Natural killer cell (primary cell): ENCODE measurements at regions not wholly inside any gene's neighbourhood (a gene's known extent, or its start where the extent isn't known, plus 50 kb on each side); places are given as distances from the start of the nearest gene placed in this dataset.
"Not testable (repeated sequence)": the region's sequence is repeated elsewhere in the genome, so short reads cannot be mapped to it uniquely, and the experiment has no call there.

Experiments
- ATAC-seq, 3 donors: fragments of 150-1000 bp in 2 of 3; fragments of 200-7000 bp in 1 of 3; cut with Tn5 transposase; 1 replicate in 1 of 3; 2 replicates in 2 of 3; pipeline ENCODE4 v1.10.0; 2021; ENCODE audit warnings: mild to moderate bottlenecking in 2 of 3, moderate library complexity in 2 of 3
- DNase-seq, 2 donors: peaks; one replicate each; pipeline versions ENCODE4 v3.0.0 to v3.0.0-alpha.2; 2013 to 2021; ENCODE audit warnings: mixed read lengths in 1 of 2
- H3K27ac ChIP-seq: one replicate; pipeline ENCODE4 v1.5.1; 2013; ENCODE audit warnings: mild to moderate bottlenecking, low read length
- H3K27me3 ChIP-seq: one replicate; pipeline ENCODE4 v1.6.1; 2013; ENCODE audit warnings: low read length; ENCODE audit not compliant: control insufficient read depth, insufficient read depth
- H3K36me3 ChIP-seq: one replicate; pipeline ENCODE4 v1.6.1; 2013; ENCODE audit warnings: low read length; ENCODE audit not compliant: control insufficient read depth, insufficient read depth
- H3K4me1 ChIP-seq: one replicate; pipeline ENCODE4 v1.6.1; 2013; ENCODE audit warnings: low read length; ENCODE audit not compliant: control insufficient read depth, insufficient read depth
- H3K4me3 ChIP-seq: one replicate; pipeline ENCODE4 v1.5.1; 2013; ENCODE audit warnings: low read length
- H3K9me3 ChIP-seq: one replicate; pipeline ENCODE4 v1.6.1; 2013; ENCODE audit warnings: low read length; ENCODE audit not compliant: control insufficient read depth, insufficient read depth
- H3K27ac Mint-ChIP-seq, 2 donors: one replicate each; pipeline ENCODE4 v1.8.0; 2022; ENCODE audit warnings: mild to moderate bottlenecking in 2 of 2, mixed read lengths in 2 of 2, moderate library complexity in 1 of 2
- H3K27me3 Mint-ChIP-seq, 2 donors: one replicate each; pipeline ENCODE4 v1.8.0; 2022; ENCODE audit warnings: low read depth in 2 of 2, mixed read lengths in 2 of 2
- H3K36me3 Mint-ChIP-seq: one replicate; pipeline ENCODE4 v1.8.0; 2022; ENCODE audit warnings: mixed read lengths
- H3K4me1 Mint-ChIP-seq, 2 donors: one replicate each; pipeline ENCODE4 v1.8.0; 2022; ENCODE audit warnings: mixed read lengths in 2 of 2
- H3K4me3 Mint-ChIP-seq: one replicate; pipeline ENCODE4 v1.8.0; 2022; ENCODE audit warnings: mild to moderate bottlenecking, moderate library complexity, mixed read lengths
- H3K9me3 Mint-ChIP-seq, 2 donors: one replicate each; pipeline ENCODE4 v1.8.0; 2022; ENCODE audit warnings: mixed read lengths in 2 of 2
- WGBS: methylation state at CpG from one replicate; pipeline ENCODE4 v1.1.7; 2013; ENCODE audit warnings: missing lambda C conversion rate; ENCODE audit not compliant: insufficient coverage; 5-methylcytosine and 5-hydroxymethylcytosine counted together
- intact Hi-C: fragments of 100-400 bp; cut with micrococcal nuclease; formaldehyde crosslinking; loops from one replicate; pipeline ENCODE4 v1.14.2; 2022
- TF ChIP-seq, protein P1 (sequence below): fragments of 200-600 bp; IDR thresholded peaks from one replicate; pipeline ENCODE4 v1.8.0; 2022; ENCODE audit warnings: antibody characterized with exemption

DNA sequence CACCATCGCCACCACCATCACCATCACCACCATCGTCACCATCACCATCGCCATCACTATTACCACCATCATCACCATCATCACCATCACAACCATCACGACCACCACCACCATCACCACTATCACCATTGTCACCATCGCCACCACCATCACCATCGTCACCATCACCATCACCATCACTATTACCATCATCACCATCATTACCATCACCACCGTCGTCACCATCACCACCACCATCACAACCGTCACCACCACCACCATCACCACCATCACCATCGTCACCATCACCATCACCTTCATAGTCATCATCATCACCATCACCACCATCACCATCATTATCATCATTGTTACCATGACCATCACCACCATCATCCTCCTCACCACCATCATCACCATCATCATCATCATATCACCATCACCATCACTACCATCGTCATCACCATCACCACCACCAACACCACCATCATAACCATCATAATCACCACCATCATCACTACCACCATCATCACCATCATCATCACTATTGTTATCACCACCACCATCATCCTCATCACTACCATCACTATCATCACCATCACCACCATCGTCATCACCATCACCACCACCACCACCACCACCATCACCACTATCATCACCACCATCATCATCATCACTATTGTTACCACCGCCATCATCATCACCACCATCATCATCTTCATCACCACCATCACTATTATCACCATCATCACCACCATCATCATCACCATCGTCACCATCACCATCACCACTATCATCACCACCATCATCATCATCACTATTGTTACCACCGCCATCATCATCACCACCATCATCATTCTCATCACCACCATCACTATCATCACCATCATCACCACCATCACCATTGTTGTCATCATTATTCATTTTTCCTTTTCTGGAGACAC is 51.5 kb upstream of the ZNF469 start:
- TF ChIP-seq, protein P1, sequence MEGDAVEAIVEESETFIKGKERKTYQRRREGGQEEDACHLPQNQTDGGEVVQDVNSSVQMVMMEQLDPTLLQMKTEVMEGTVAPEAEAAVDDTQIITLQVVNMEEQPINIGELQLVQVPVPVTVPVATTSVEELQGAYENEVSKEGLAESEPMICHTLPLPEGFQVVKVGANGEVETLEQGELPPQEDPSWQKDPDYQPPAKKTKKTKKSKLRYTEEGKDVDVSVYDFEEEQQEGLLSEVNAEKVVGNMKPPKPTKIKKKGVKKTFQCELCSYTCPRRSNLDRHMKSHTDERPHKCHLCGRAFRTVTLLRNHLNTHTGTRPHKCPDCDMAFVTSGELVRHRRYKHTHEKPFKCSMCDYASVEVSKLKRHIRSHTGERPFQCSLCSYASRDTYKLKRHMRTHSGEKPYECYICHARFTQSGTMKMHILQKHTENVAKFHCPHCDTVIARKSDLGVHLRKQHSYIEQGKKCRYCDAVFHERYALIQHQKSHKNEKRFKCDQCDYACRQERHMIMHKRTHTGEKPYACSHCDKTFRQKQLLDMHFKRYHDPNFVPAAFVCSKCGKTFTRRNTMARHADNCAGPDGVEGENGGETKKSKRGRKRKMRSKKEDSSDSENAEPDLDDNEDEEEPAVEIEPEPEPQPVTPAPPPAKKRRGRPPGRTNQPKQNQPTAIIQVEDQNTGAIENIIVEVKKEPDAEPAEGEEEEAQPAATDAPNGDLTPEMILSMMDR = no peak
- Mint-ChIP-seq H3K27me3 (no peaks in the 10 kb centered on the region), H3K9me3 (no peaks in the 10 kb centered on the region), H3K4me1 (peaks cover 0 to 14% of the 10 kb centered on the region in 2 donors), H3K36me3 (no peaks in the 10 kb centered on the region), H3K4me3 (no peak overlapping the region), H3K27ac (no peak overlapping the region)
- Histone ChIP-seq H3K27ac (no peak overlapping the region), H3K9me3 (no peaks in the 10 kb centered on the region), H3K27me3 (no peaks in the 10 kb centered on the region), H3K4me3 (no peak overlapping the region), H3K4me1 (peaks cover 10% of the 10 kb centered on the region), H3K36me3 (no peaks in the 10 kb centered on the region)
- WGBS = 96% methylated on average over 15 of the region's 15 CpGs
- intact Hi-C loops = no loop called here
- DNase-seq (no peak), ATAC-seq (no peak)

DNA sequence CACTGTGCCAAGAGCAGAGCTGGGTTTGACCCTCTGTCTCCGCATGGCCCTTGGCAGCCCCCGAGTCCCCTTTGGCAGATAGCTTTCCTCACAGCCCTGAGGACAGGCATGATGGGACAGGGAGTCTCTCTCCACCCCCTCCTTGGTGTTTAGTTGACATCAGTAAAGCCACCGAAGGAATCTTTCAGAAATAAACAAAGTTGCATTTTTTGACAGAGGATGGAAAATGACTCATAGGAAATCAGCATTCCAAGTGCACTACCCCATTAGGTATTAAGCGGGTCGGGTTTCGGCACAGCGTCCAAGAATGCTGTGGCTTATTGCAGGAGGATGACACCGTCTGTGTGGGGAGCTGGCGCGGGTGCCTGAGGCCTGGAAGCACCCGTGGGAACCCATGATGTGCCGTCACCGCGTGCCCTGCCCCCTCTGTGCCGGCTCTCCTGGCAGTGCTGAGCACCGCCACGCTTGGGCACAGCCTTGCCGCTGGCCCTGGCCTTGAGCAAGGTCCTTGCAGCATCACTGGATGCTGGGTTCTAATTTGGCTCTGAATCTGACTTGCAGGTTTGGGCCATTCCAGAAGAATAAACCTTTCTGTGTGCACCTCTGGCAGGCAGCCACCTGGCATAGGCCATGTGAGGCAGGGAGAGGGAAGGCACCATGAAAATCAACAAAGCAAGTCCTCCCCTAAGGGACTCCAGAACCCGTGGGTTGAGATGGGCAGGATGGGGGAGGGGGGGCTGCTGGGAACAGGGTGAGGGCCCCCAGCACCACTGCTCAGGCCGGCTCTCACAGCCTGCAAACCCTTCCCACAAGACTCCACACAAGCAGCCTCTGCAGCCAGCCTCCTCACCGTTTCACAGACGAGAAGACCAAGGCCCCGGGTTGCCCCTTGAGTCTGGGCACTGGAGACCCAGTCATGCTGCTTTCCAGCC is 50.5 kb upstream of the ZNF469 start:
- no peaks in the 10 kb centered on the region for H3K9me3 Mint-ChIP-seq
- no peaks in the 10 kb centered on the region for H3K27me3 Mint-ChIP-seq
- no peaks in the 10 kb centered on the region for H3K36me3 Mint-ChIP-seq
- Histone ChIP-seq H3K9me3 (no peaks in the 10 kb centered on the region), H3K4me1 (peaks cover 10% of the 10 kb centered on the region), H3K27me3 (no peaks in the 10 kb centered on the region), H3K4me3 (no peak overlapping the region), H3K27ac (no peak overlapping the region), H3K36me3 (no peaks in the 10 kb centered on the region)
- WGBS = 90% methylated on average over 23 of the region's 23 CpGs
- DNase-seq (no peak), ATAC-seq (no peak)
- peaks cover 0 to 14% of the 10 kb centered on the region in 2 donors for H3K4me1 Mint-ChIP-seq
- intact Hi-C loops = no loop called here
- H3K4me3 Mint-ChIP-seq = no peak overlapping the region
- TF ChIP-seq, protein P1 = no peak
- peak overlapping the region in 1 of 2 donors; percentile 5 for H3K27ac Mint-ChIP-seq

DNA sequence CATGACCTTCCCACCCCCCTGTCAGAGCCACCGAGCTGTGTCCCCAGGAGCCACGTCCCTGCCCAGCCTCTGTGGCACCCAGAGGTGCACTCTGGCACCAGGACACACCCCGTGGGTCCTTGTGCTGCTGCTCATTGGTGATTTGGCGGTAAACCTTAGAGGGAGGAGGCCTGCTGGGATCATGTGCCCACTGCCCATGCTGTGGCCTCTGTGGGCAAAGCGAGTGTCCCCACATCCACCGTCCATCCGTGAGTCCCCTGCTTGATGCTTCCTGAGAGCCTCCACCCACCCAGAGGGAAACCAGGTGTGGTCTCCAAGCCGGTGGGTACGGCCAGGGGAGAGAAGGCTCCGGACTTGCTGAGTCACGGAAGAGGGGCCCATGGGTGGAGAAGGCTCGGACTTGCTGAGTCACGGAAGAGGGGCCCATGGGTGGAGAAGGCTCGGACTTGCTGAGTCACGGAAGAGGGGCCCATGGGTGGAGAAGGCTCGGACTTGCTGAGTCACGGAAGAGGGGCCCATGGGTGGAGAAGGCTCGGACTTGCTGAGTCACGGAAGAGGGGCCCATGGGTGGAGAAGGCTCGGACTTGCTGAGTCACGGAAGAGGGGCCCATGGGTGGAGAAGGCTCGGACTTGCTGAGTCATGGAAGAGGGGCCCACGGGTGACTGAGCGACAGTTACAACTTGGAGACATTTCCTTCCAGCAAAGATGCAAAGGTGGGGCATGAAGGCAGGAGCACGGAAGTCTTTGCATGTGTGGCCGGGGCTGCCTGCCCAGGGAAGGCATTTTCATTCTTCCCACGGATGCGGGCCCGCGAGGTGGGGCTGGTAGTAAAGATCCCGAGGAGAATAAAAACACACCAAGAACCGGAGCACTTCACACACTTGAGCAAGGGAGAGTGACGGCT is 49.6 kb upstream of the ZNF469 start:
- H3K9me3 ChIP-seq, H3K9me3 Mint-ChIP-seq, H3K27me3 ChIP-seq, intact Hi-C loops, H3K27ac ChIP-seq, H3K36me3 ChIP-seq, H3K27me3 Mint-ChIP-seq, H3K4me3 ChIP-seq, H3K36me3 Mint-ChIP-seq: not testable (repeated sequence)
- Mint-ChIP-seq H3K4me1 (peaks cover 0 to 14% of the 10 kb centered on the region in 2 donors), H3K4me3 (peak overlapping the region; percentile 26), H3K27ac (peak overlapping the region in 1 of 2 donors; percentile 5)
- DNase-seq (peak in 1 of 2 donors; percentile 20), ATAC-seq (peak in 2 of 3 donors; percentile 34 to 61)
- WGBS = 25% methylated on average over 21 of the region's 33 CpGs
- H3K4me1 ChIP-seq = peaks cover 10% of the 10 kb centered on the region
